SJSA1 (cell line): ENCODE measurements at regions not wholly inside any gene's neighbourhood (a gene's known extent, or its start where the extent isn't known, plus 50 kb on each side); places are given as distances from the start of the nearest gene placed in this dataset.

Source experiments
- DNase-seq, 2 experiments: peaks; one replicate each; pipeline ENCODE4 v3.0.0-alpha.2; 2015 to 2020; ENCODE audit warnings: low spot score in 2 of 2, low read depth in 1 of 2
- H3K27ac ChIP-seq: fragments of 250-450 bp; sonication (Bioruptor Pico); 2 replicates; pipeline ENCODE4 v1.5.1; 2020; ENCODE audit warnings: mild to moderate bottlenecking, moderate library complexity
- H3K27me3 ChIP-seq: fragments of 250-450 bp; sonication (Bioruptor Pico); replicated peaks from 2 replicates; pipeline ENCODE4 v1.5.1; 2020; ENCODE audit warnings: mild to moderate bottlenecking, moderate library complexity
- H3K36me3 ChIP-seq: fragments of 250-450 bp; sonication (Bioruptor Pico); 2 replicates; pipeline ENCODE4 v1.5.1; 2020; ENCODE audit warnings: mild to moderate bottlenecking
- H3K4me1 ChIP-seq: fragments of 250-450 bp; sonication (Bioruptor Pico); replicated peaks from 2 replicates; pipeline ENCODE4 v1.6.1; 2021; ENCODE audit warnings: mild to moderate bottlenecking
- H3K4me3 ChIP-seq: fragments of 250-450 bp; sonication (Bioruptor Pico); 2 replicates; pipeline ENCODE4 v1.5.1; 2020; ENCODE audit warnings: mild to moderate bottlenecking
- H3K9me3 ChIP-seq: fragments of 250-450 bp; sonication (Bioruptor Pico); replicated peaks from 2 replicates; pipeline ENCODE4 v1.5.1; 2020; ENCODE audit warnings: mild to moderate bottlenecking

DNA sequence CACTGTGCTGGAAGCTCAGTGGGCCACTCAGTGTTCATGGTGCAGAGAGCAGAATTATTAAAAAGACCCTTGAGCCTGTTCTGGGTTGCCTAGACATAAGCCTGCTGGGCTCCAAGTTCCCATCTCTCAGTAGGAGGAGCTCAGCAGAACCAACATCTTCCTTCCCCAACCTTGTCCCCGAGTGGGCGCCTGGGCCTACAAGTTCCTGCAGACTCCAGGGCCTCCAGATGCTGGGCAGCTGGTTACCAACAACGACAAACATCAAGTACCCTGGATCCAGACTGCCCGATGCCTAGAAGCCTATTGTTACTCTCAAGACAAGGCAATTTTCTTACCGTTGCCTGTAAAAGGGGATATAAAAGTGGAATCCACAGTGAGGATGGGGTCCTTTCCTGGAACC lies 214.2 kb downstream of the HAUS1 start:
- H3K27ac ChIP-seq = no peak overlapping the region
- H3K27me3 ChIP-seq = no peaks in the 10 kb centered on the region
- H3K9me3 ChIP-seq = no peaks in the 10 kb centered on the region; the same call in 1 of the 2 replicates
- no peak for DNase-seq
- no peak overlapping the region for H3K4me3 ChIP-seq
- H3K4me1 ChIP-seq = peaks cover 8% of the 10 kb centered on the region
- no peaks in the 10 kb centered on the region for H3K36me3 ChIP-seq

DNA sequence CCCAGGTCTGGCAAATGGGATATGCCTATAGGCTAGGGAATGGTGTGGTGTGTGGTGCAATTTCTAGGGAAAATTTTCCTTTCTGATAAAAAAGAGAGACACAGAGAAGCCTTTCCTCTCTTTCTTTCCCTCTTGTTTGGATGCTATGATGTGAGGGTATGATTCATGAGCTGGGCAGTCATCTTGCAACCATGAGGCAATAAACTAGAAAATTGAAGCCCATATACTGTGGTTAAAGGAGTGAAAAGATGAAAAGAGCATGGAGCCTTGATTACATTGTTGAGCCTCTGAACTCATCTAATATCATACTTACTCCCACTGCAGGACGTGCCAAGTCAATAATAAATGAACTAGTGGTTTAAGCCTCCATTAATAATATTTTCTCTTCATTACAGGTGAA lies 215.6 kb downstream of the HAUS1 start:
- DNase-seq = no peak
- Histone ChIP-seq H3K4me1 (peaks cover 8% of the 10 kb centered on the region), H3K4me3 (no peak overlapping the region), H3K27me3 (no peaks in the 10 kb centered on the region), H3K27ac (no peak overlapping the region), H3K9me3 (no peaks in the 10 kb centered on the region; the same call in 1 of the 2 replicates), H3K36me3 (no peaks in the 10 kb centered on the region)

DNA sequence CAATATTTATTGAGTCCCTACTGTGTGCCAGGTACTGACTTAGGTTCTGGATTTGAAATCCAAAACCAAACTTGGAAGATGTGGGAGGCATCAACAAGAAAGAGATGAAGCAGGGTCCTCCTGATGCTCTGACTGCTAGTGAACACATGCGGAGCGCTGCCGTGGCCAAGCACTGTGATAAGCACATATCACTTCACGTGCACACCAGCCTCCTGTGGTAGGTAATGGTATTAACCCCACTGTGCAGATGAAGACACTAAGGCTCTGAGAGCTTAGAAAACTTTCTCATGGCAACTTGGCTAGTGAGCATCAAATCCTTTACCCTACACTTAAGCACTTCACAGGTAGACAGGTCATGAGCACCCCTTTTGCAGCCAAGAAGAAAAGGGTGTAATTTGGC lies 216.1 kb downstream of the HAUS1 start:
- Histone ChIP-seq H3K27me3 (no peaks in the 10 kb centered on the region), H3K4me3 (no peak overlapping the region), H3K9me3 (no peaks in the 10 kb centered on the region; the same call in 1 of the 2 replicates), H3K36me3 (no peaks in the 10 kb centered on the region), H3K4me1 (peaks cover 8% of the 10 kb centered on the region), H3K27ac (no peak overlapping the region)
- no peak for DNase-seq

DNA sequence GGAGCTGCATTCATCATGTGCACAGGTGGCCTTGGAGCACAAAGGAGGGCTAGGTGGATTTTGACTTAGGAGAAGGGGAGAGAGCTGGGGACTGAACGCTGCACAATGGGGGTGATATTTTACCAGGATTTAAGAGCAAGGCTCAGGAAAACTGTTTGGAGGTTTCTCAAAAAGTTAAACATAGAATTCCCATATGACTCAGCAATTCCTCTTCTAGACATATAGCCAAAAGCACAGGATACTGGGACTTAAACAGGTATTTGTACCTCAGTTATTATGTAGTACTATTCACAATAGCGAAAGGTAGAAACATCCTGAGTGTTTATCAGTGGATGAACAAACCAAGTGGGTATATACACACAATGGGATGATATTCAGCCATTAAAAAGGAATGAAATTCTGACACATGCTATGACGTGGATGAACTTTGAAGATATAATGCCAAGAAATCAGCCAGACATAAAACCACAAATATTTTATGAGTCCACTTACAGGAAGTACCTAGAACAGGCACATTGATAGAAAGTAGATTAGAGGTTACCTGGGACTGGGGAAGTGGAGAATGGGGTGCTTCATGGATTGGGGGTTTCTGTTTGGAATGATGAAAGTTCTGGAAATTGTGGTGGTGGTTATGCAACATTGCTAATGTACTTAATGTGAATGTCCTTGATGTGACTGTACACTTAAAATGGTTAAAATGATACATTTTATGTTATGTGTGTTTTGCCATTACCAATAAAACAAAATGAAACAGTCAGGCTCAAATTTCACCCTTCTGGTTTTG lies 216.9 kb downstream of the HAUS1 start:
- Histone ChIP-seq H3K9me3 (no peaks in the 10 kb centered on the region; the same call in 1 of the 2 replicates), H3K4me3 (no peak overlapping the region), H3K27me3 (no peaks in the 10 kb centered on the region), H3K36me3 (no peaks in the 10 kb centered on the region), H3K27ac (no peak overlapping the region), H3K4me1 (peaks cover 8% of the 10 kb centered on the region)
- DNase-seq = peak in 1 of 2 experiments; percentile 15

DNA sequence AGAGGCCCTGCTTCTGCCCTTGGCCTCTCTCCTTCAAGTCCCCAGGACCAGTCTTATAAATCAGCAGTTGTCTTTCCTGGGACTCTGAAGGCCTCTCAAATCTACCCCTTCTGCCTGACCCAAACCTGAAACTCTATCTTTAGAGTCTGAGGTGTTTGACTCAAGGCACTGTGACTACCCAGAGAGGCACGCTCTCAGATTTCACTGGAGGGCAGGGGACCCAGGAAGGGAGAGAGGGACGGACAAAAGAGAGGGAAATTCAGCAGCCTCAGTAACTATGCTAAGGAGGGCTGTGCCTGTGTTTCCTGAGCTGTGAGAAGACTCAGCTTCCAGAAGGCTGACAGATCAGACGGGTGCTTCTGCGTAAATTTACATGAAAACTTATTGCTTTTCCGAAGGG lies 217.8 kb downstream of the HAUS1 start:
- Histone ChIP-seq H3K4me3 (no peak overlapping the region), H3K9me3 (no peaks in the 10 kb centered on the region; the same call in 1 of the 2 replicates), H3K4me1 (peaks cover 8% of the 10 kb centered on the region), H3K27ac (no peak overlapping the region), H3K36me3 (no peaks in the 10 kb centered on the region), H3K27me3 (no peaks in the 10 kb centered on the region)
- no peak for DNase-seq

DNA sequence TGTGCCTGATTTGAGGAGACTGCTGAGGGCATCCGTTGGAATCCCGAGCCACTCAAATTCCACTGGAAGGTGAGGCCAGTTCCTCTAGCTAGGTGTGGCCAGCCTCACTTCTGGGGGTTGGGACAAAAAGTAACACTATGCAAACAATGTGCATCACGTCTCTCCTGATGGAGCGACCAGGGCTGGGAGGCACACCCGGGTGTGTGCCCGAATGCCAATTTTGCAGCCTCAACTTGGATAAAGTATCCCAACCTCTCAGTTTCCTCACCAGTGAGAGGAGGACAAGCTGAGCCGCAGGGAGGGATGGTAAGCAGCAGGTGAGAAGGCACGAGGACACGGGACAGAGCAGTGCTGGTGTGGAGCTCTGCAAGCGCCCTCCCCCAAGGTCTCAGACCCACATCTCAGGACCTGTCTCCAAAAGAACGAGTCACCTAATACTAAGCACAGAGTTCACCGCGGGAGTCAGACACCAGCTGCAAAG lies 218.3 kb downstream of the HAUS1 start:
- H3K9me3 ChIP-seq = no peaks in the 10 kb centered on the region; the same call in 1 of the 2 replicates
- no peaks in the 10 kb centered on the region for H3K36me3 ChIP-seq
- no peak overlapping the region for H3K4me3 ChIP-seq
- peaks cover 8% of the 10 kb centered on the region for H3K4me1 ChIP-seq
- H3K27me3 ChIP-seq = no peaks in the 10 kb centered on the region
- no peak for DNase-seq
- H3K27ac ChIP-seq = no peak overlapping the region

DNA sequence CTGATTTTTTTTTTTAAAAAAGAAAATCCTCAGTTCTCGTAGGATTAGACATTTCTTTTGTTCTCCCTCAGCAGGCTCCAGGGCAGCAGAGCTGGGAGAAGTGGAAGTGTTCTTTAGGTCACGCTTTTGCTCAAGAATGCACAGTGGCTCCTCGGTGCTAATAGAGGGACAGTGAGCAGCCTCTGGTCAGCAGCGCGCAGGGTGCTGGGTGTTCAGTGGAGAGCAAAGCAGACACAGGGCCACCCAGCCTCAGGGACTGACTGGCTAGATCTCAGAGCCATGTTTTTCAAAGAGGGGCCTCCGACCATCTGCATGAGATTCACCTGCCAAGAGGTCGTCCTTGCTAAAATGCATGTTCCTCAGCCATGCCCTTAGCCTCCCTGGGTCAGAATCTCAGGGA lies 218.8 kb downstream of the HAUS1 start:
- Histone ChIP-seq H3K27ac (no peak overlapping the region), H3K4me1 (peaks cover 8% of the 10 kb centered on the region), H3K9me3 (no peaks in the 10 kb centered on the region; the same call in 1 of the 2 replicates), H3K36me3 (no peaks in the 10 kb centered on the region), H3K4me3 (no peak overlapping the region), H3K27me3 (no peaks in the 10 kb centered on the region)
- DNase-seq = no peak

DNA sequence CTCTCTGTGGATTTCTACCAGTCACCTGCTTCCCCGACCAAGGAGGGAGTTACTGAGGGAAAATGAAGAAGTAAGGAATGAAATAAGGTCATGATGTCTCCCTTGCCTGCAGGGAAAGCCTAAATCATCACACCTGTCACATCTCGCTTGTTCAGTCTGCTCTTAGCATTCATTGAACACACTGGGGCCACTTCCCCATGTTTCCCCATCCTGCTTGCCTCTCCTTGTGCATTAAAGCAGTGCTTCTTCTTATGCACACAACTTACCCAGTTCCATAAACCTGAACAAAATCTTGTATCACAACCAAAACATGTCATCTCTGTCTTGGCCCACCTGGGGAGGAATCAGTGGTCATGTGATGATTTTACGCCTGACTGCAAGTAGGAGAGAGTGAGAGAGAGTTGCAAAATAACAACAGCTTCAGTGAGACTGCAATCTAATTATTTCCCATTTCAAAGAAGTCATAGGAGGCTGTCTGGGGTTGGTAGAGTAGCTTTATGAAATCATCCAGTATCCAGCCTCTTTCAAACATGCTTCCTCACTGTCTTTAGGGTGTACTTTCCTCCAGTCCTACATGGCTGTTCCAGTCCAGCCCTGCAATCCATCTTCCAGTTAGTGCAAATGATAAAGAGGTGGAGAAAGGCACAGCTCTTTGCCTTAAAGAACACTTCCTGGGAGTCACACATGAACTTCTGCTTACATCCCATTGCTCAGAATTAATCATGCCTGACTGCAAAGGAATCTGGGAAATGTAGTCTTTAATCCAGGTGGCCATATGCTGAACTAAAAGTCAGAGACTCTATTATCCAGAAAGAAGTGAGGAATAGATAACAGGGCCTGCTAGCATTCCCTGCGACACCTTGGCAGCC lies 220.1 kb downstream of the HAUS1 start:
- Histone ChIP-seq H3K27ac (no peak overlapping the region), H3K36me3 (no peaks in the 10 kb centered on the region), H3K27me3 (no peaks in the 10 kb centered on the region), H3K4me3 (no peak overlapping the region), H3K9me3 (no peaks in the 10 kb centered on the region), H3K4me1 (peaks cover 8% of the 10 kb centered on the region)
- DNase-seq = peak in 1 of 2 experiments; percentile 17

DNA sequence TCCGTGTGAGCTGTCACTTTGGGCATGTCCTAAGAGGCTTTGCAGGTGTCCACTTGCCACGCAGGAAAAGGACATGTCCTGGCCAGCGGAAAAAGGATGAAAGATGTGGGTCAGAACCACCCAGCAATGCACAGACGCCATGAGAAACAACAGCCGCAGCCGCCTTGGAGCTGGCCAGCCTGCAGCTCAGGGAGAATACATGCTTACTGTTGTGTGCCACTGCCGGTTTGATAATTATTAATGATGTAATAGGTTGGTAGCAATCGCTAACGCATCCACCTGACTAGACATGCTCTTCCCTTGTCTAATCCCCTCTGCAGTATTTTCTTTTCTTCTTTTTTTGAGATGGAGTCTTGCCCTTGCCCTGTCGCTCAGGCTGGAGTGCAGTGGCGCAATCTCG lies 221.7 kb downstream of the HAUS1 start:
- Histone ChIP-seq H3K27ac (no peak overlapping the region), H3K9me3 (no peaks in the 10 kb centered on the region), H3K4me1 (peaks cover 13% of the 10 kb centered on the region), H3K27me3 (no peaks in the 10 kb centered on the region), H3K36me3 (no peaks in the 10 kb centered on the region), H3K4me3 (no peak overlapping the region)
- DNase-seq = no peak

DNA sequence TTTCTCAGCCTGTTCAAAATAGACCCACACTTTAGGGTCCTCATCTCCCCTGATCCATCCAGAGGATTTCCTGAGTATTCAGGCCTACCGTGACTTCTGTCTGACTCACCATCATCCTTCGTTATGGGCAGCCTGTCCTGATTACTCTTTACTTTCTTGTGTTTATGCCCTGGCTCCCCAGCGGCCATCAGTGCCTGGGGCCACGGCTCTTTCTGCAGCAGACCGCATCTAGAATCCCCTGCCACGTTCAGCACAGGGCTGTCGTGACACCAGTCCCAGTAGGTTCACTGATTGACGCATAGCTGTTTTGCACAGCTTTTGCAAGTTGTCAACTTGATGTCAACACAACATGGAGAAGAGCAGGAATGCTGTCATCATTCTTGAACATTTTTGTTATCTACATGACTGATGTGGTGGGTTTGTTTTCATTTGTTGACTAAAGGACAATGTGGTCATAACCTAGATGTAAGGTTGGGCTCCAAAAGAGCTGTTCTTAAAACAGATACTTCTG lies 225.6 kb downstream of the HAUS1 start:
- H3K4me3 ChIP-seq = no peak overlapping the region
- no peak overlapping the region for H3K27ac ChIP-seq
- no peaks in the 10 kb centered on the region for H3K36me3 ChIP-seq
- no peaks in the 10 kb centered on the region for H3K27me3 ChIP-seq
- DNase-seq = peak in 1 of 2 experiments; percentile 10
- H3K9me3 ChIP-seq = peaks cover 4% of the 10 kb centered on the region; the same call in 1 of the 2 replicates
- H3K4me1 ChIP-seq = peaks cover 15% of the 10 kb centered on the region

DNA sequence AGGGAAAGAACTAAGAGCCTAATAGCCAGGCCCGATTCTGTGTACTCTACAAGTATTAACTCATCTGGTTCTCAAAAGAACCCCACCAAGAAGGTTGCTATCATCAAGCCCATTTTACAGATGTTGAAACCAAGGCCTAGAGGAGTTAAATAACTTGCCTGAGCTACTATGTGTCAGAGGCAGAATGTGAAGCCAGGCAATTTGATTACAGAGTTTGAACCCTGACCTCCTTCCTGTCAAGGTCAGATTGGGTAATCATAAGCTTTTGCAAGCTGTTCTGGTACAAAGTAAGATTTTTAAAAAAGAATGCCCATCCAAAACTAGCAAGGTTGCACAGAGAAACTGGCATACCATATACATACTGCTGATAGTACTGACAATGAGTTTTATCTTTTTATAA lies 227.1 kb downstream of the HAUS1 start:
- peaks cover 22% of the 10 kb centered on the region for H3K4me1 ChIP-seq
- peaks cover 4% of the 10 kb centered on the region; the same call in 1 of the 2 replicates for H3K9me3 ChIP-seq
- no peak for DNase-seq
- no peaks in the 10 kb centered on the region for H3K27me3 ChIP-seq
- H3K36me3 ChIP-seq = no peaks in the 10 kb centered on the region
- H3K27ac ChIP-seq = no peak overlapping the region
- no peak overlapping the region for H3K4me3 ChIP-seq

DNA sequence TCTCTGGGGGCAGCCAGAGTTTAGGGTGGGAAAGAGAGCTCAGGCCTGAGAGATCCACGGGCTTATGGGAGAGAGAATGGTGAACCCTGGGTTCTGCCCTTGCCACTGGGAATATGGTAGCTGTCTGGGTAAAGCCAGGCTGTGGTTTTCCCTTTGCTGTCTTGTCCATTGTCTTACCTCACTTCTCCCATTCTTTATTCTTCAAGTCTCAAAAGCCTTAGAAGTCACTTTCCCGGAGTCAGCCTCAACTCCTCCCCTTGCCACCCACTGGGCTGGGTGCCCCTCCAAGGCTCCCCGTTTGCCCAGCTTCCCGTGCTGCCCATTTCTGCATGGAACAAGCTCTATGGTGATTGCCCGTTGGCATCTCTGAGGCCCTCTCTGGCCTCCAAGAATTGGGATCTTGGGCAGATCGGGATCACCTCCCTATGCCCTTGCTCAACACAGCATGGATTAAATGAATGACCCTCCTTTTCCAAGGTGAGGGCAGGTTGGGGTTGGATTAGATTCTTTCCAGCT lies 228.2 kb downstream of the HAUS1 start:
- Histone ChIP-seq H3K36me3 (no peaks in the 10 kb centered on the region), H3K4me3 (no peak overlapping the region), H3K4me1 (peaks cover 22% of the 10 kb centered on the region), H3K27ac (no peak overlapping the region), H3K9me3 (peaks cover 4% of the 10 kb centered on the region; the same call in 1 of the 2 replicates), H3K27me3 (no peaks in the 10 kb centered on the region)
- DNase-seq = no peak

DNA sequence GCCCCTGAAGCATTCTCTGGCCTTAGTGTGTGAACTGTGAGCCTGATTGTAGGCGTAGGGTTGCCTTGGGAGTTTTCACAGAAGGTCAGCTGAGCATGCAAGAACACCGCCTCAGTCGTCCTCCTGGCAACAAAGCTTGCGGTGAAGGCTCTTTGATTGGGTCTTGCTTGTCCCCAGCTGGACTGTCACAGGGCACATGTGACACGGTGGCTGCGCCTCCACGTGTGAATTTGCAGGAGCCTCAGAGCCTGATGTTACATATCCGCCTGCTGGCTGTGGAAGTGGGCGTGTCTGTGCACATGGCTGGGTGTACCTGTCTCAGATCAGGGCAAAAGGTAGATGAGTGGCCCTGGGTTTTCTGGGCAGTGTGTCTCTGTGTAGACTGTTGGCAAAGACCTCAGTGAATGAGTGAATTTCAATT lies 228.7 kb downstream of the HAUS1 start:
- H3K4me1 ChIP-seq = peaks cover 22% of the 10 kb centered on the region
- peaks cover 4% of the 10 kb centered on the region; the same call in 1 of the 2 replicates for H3K9me3 ChIP-seq
- DNase-seq = no peak
- H3K4me3 ChIP-seq = peak overlapping the region; percentile 54; the same call in 1 of the 2 replicates
- H3K27me3 ChIP-seq = no peaks in the 10 kb centered on the region
- H3K27ac ChIP-seq = no peak overlapping the region
- no peaks in the 10 kb centered on the region for H3K36me3 ChIP-seq
